Activated CD8-positive, alpha-beta memory T cell treated with anti-CD3 and anti-CD28 coated beads, Interleukin-2, amount 10 ng/mL, durations not matched to agents 7 days and 5 days (primary cell): ENCODE measurements at regions not wholly inside any gene's neighbourhood (a gene's known extent, or its start where the extent isn't known, plus 50 kb on each side); places are given as distances from the start of the nearest gene placed in this dataset.
A peak's percentile ranks its signal among the peaks of the same experiment; 100 is the strongest.
"Not testable (repeated sequence)": the region's sequence is repeated elsewhere in the genome, so short reads cannot be mapped to it uniquely, and the experiment has no call there.

Source experiments
- ATAC-seq: fragments of 150-1000 bp; cut with Tn5 transposase; one replicate; pipeline ENCODE4 v1.10.0; 2021; ENCODE audit warnings: moderate library complexity
- CTCF ChIA-PET: fragments of 350-600 bp; sonication (Branson Sonifier 250); formaldehyde crosslinking; loops from one replicate; lab custom pipeline; 2021; ENCODE audit warnings: antibody characterized with exemption; lab: Charles Lee
- DNase-seq: peaks from one replicate; pipeline ENCODE4 v3.0.0-alpha.2; 2020
- H3K27ac Mint-ChIP-seq: one replicate; pipeline ENCODE4 v1.8.0; 2021; ENCODE audit warnings: mild to moderate bottlenecking, mixed read lengths
- H3K27me3 Mint-ChIP-seq: one replicate; pipeline ENCODE4 v1.8.0; 2021; ENCODE audit warnings: mixed read lengths
- H3K36me3 Mint-ChIP-seq: one replicate; pipeline ENCODE4 v1.8.0; 2021; ENCODE audit warnings: mild to moderate bottlenecking, mixed read lengths
- H3K4me1 Mint-ChIP-seq: one replicate; pipeline ENCODE4 v1.8.0; 2021; ENCODE audit warnings: mixed read lengths
- H3K4me3 Mint-ChIP-seq: one replicate; pipeline ENCODE4 v1.8.0; 2021; ENCODE audit warnings: mild to moderate bottlenecking, moderate library complexity, mixed read lengths
- H3K9me3 Mint-ChIP-seq: one replicate; pipeline ENCODE4 v1.8.0; 2022; ENCODE audit warnings: low read depth, mixed read lengths

GRCh38 chr14:53227154-53227718 lies 74.1 kb upstream of the DDHD1 start:
- CTCF ChIA-PET = interaction anchor here (1.0 kb wide), 1 partner anchor 10 kb away, joined by 4 read pairs; no protein-coding TSS in a partner anchor
- DNase-seq (no peak), ATAC-seq (no peak)
- H3K9me3 Mint-ChIP-seq = peaks cover 2% of the 10 kb centered on the region
- no peaks in the 10 kb centered on the region for H3K4me1 Mint-ChIP-seq
- H3K27ac Mint-ChIP-seq = no peak overlapping the region
- peaks cover 9% of the 10 kb centered on the region for H3K36me3 Mint-ChIP-seq
- H3K27me3 Mint-ChIP-seq = no peaks in the 10 kb centered on the region
- no peak overlapping the region for H3K4me3 Mint-ChIP-seq

DNA sequence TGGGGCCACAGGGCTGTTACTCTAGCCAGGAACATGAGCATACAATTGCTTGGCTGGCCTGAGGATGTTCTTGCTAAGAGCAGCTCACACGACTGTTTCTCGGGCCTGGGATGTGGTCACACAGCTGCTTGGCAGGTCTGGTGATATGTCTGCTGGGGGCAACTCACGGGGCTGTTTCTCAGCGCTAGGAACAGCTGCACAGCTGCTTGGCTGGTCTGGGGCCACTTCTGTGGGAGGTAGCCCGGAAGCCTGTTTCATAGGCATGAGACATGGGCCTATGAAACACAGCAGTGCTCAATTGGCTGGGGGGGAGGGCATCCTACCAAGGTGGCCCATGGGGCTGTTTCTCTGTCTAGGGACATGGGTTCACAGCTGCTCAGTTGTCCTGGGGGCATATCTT lies 73.4 kb upstream of the DDHD1 start:
- Mint-ChIP-seq H3K27ac (no peak overlapping the region), H3K4me1 (no peaks in the 10 kb centered on the region), H3K9me3 (peaks cover 2% of the 10 kb centered on the region), H3K4me3 (no peak overlapping the region), H3K36me3 (peaks cover 9% of the 10 kb centered on the region), H3K27me3 (no peaks in the 10 kb centered on the region)
- ATAC-seq (no peak), DNase-seq (no peak)
- CTCF ChIA-PET = interaction anchor here (1.0 kb wide), 1 partner anchor 9 kb away, joined by 4 read pairs; no protein-coding TSS in a partner anchor

DNA sequence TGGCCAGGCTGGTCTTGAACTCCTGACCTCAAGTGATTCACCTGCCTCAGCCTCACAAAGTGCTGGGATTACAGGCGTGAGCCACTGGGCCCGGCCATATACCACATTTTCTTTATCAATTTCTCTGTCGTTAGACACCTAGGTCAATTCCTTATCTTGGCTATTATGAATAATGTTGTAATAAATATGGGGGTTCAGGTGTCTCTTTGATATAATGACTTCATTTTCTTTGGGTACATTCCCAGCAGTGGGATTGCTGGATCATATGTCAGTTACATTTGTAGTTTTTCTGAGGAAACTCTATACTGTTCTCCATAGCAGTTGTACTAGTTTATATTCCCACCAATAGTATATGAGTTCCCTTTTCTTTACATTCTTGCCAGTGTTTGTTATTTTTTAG lies 67.8 kb upstream of the DDHD1 start:
- H3K4me3 Mint-ChIP-seq = no peak overlapping the region
- CTCF ChIA-PET = no interaction called here
- H3K27me3 Mint-ChIP-seq = no peaks in the 10 kb centered on the region
- peaks cover 12% of the 10 kb centered on the region for H3K4me1 Mint-ChIP-seq
- no peak for ATAC-seq
- H3K36me3 Mint-ChIP-seq = peaks cover 5% of the 10 kb centered on the region
- no peak overlapping the region for H3K27ac Mint-ChIP-seq
- peaks cover 2% of the 10 kb centered on the region for H3K9me3 Mint-ChIP-seq
- no peak for DNase-seq

DNA sequence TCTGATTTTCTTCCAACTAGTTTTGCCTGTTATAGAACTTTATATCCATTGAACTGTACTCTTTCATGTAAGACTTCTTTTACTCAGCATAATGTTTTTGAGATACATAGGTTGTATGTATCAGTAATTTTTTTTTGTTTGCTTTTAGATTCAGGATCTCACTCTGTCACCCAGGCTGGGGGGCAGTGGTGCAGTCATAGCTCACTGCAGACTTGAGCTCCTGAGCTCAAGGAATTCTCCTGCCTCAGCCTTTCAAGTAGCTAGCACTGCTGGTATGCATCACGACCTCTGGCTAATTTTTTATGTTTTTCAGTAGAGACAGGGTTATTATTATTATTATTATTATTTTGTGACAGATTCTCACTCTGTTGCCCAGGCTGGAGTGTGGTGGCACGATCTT lies 65.0 kb upstream of the DDHD1 start:
- ATAC-seq (no peak), DNase-seq (no peak)
- H3K4me1 Mint-ChIP-seq = peaks cover 12% of the 10 kb centered on the region
- H3K36me3 Mint-ChIP-seq = no peaks in the 10 kb centered on the region
- no peaks in the 10 kb centered on the region for H3K27me3 Mint-ChIP-seq
- no peaks in the 10 kb centered on the region for H3K9me3 Mint-ChIP-seq
- H3K4me3 Mint-ChIP-seq = peak overlapping the region; percentile 77
- CTCF ChIA-PET = interaction anchor here (0.7 to 2.0 kb wide), 8 partner anchors 9 to 162 kb away, joined by 3 to 8 read pairs (median 4); partner anchors contain the start of gene DDHD1
- H3K27ac Mint-ChIP-seq = peak overlapping the region; percentile 82

DNA sequence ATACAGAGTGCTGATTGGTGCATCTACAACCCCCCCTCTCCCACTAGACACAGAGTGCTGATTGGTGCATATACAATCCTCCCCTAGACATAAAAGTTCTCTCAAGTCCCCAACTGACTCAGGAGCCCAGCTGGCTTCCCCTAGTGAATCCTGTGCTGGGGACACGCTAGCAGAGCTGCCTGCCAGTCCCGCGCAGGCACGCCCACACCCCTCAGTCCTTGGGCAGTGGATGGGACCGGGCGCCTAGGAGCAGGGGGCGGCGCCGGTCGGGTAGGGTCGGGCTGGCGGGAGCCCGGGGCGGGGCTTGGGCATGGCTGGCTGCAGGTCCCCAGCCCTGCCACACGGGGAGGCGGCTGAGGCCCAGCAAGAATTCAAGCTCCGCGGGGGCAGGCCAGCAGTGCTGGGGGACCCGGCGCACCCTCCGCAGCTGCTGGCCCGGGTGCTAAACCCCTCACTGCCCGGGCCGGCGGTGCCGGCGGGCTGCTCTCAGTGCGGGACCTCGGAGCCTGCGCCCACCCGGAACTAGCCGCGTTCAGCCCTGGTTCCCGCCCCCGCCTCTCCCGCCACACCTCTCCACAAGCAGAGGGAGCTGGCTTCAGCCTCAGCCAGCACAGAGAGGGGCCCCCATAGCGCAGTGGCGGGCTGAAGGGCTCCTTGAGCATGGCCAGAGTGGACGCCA lies 64.3 kb upstream of the DDHD1 start:
- peak; percentile 87 for DNase-seq
- peak; percentile 99 for ATAC-seq
- Mint-ChIP-seq H3K4me3 (peak overlapping the region; percentile 77), H3K4me1 (peaks cover 12% of the 10 kb centered on the region), H3K9me3 (no peaks in the 10 kb centered on the region), H3K27me3 (no peaks in the 10 kb centered on the region), H3K27ac (peak overlapping the region; percentile 82), H3K36me3 (no peaks in the 10 kb centered on the region)
- CTCF ChIA-PET = interaction anchor here (0.7 to 2.0 kb wide), 10 partner anchors 9 to 1130 kb away, joined by 3 to 8 read pairs (median 4); partner anchors contain the start of gene DDHD1

DNA sequence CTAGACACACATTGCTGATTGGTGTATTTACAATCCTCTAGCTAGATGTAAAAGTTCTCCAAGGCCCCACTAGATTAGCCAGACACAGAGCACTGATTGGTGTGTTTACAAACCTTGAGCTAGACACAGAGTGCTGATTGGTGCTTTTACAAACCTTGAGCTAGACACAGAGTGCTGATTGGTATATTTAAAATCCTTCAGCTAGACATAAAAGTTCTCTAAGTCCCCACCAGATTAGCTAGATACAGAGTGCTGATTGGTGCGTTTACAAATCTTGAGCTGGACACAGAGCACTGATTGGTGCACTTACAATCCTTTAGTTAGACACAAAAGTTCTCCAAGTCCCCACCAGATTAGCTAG lies 63.8 kb upstream of the DDHD1 start:
- H3K36me3 Mint-ChIP-seq, H3K27ac Mint-ChIP-seq, ATAC-seq, DNase-seq, H3K27me3 Mint-ChIP-seq, H3K9me3 Mint-ChIP-seq: not testable (repeated sequence)
- CTCF ChIA-PET = interaction anchor here (1.1 to 2.0 kb wide), 7 partner anchors 10 to 1131 kb away, joined by 3 to 8 read pairs (median 4); partner anchors contain the start of gene DDHD1
- peak overlapping the region; percentile 77 for H3K4me3 Mint-ChIP-seq
- H3K4me1 Mint-ChIP-seq = peaks cover 12% of the 10 kb centered on the region

DNA sequence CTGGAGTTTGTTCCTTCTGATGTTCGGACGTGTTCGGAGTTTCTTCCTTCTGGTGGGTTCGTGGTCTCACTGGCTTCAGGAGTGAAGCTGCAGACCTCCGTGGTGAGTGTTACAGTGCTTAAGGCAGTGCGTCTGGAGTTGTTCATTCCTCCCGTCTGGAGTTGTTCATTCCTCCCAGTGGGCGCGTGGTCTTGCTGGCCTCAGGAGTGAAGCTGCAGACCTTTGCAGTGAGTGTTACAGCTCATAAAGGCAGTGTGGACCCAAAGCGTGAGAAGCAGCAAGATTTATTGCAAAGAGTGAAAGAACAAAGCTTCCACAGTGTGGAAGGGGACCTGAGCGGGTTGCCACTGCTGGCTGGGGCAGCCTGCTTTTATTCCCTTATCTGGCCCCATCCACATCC lies 63.4 kb upstream of the DDHD1 start:
- not testable (repeated sequence) for H3K27ac Mint-ChIP-seq
- peak overlapping the region; percentile 77 for H3K4me3 Mint-ChIP-seq

GRCh38 chr14:53215101-53215500 lies 62.0 kb upstream of the DDHD1 start:
- Mint-ChIP-seq H3K27me3 (no peaks in the 10 kb centered on the region), H3K9me3 (no peaks in the 10 kb centered on the region), H3K4me1 (peaks cover 12% of the 10 kb centered on the region), H3K27ac (no peak overlapping the region), H3K4me3 (no peak overlapping the region), H3K36me3 (no peaks in the 10 kb centered on the region)
- DNase-seq = no peak
- ATAC-seq = no peak
- CTCF ChIA-PET = interaction anchor here (1.3 kb wide), 1 partner anchor 11 kb away, joined by 3 read pairs; no protein-coding TSS in a partner anchor

More for the DNA sequence above, 63.4 kb upstream of the DDHD1 start:
- H3K4me1 Mint-ChIP-seq = peaks cover 12% of the 10 kb centered on the region
- DNase-seq, ATAC-seq, H3K36me3 Mint-ChIP-seq, H3K27me3 Mint-ChIP-seq, H3K9me3 Mint-ChIP-seq: not testable (repeated sequence)
- CTCF ChIA-PET = interaction anchor here (1.1 to 1.8 kb wide), 4 partner anchors 10 to 1131 kb away, joined by 3 to 8 read pairs (median 4); partner anchors contain the start of gene DDHD1

GRCh38 chr14:53214384-53214783 lies 61.3 kb upstream of the DDHD1 start:
- CTCF ChIA-PET = no interaction called here

DNA sequence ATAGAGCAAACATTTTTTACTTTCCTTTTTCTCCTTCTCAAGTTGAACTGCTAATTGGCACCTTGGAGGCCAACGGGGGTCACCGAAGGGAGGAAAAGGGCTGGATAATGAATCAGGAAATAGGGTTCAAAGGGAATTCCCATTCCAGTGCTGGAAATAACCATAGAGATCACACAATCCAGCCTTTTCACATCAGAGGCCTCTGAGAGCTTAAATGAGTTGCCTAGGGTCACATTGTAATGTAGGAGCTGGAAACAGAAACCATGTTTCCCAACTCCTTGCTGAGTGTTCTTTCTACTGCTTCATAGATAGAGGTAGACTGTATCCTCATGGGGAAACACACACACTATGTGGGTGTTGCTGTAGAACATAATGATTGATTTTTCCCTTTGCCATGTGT lies 60.6 kb upstream of the DDHD1 start:
- Mint-ChIP-seq H3K27ac (no peak overlapping the region), H3K9me3 (no peaks in the 10 kb centered on the region), H3K4me3 (no peak overlapping the region), H3K27me3 (no peaks in the 10 kb centered on the region), H3K36me3 (no peaks in the 10 kb centered on the region), H3K4me1 (peaks cover 8% of the 10 kb centered on the region)
- CTCF ChIA-PET = interaction anchor here (1.0 kb wide), 1 partner anchor 82 kb away, joined by 3 read pairs; no protein-coding TSS in a partner anchor
- DNase-seq (no peak), ATAC-seq (no peak)

More at GRCh38 chr14:53214384-53214783, 61.3 kb upstream of the DDHD1 start:
- Mint-ChIP-seq H3K27me3 (no peaks in the 10 kb centered on the region), H3K36me3 (no peaks in the 10 kb centered on the region), H3K4me1 (peaks cover 12% of the 10 kb centered on the region), H3K27ac (no peak overlapping the region), H3K9me3 (no peaks in the 10 kb centered on the region), H3K4me3 (no peak overlapping the region)
- ATAC-seq = no peak
- no peak for DNase-seq

GRCh38 chr14:53209370-53209769 lies 56.2 kb upstream of the DDHD1 start:
- no peak overlapping the region for H3K27ac Mint-ChIP-seq
- no peaks in the 10 kb centered on the region for H3K4me1 Mint-ChIP-seq
- ATAC-seq (no peak), DNase-seq (no peak)
- CTCF ChIA-PET = no interaction called here
- H3K4me3 Mint-ChIP-seq = no peak overlapping the region
- no peaks in the 10 kb centered on the region for H3K27me3 Mint-ChIP-seq
- no peaks in the 10 kb centered on the region for H3K36me3 Mint-ChIP-seq
- H3K9me3 Mint-ChIP-seq = peaks cover 2% of the 10 kb centered on the region
